HG03432 (cell line): ENCODE measurements at regions not wholly inside any gene's neighbourhood (a gene's known extent, or its start where the extent isn't known, plus 50 kb on each side); places are given as distances from the start of the nearest gene placed in this dataset.
"Not testable (repeated sequence)": the region's sequence is repeated elsewhere in the genome, so short reads cannot be mapped to it uniquely, and the experiment has no call there.

ENCODE experiments used
- ATAC-seq: cut with Tn5 transposase; IDR thresholded peaks from one replicate; pipeline ENCODE4 v1.9.1; 2021; ENCODE audit warnings: mild to moderate bottlenecking, moderate library complexity; ENCODE audit not compliant: unreplicated experiment

DNA sequence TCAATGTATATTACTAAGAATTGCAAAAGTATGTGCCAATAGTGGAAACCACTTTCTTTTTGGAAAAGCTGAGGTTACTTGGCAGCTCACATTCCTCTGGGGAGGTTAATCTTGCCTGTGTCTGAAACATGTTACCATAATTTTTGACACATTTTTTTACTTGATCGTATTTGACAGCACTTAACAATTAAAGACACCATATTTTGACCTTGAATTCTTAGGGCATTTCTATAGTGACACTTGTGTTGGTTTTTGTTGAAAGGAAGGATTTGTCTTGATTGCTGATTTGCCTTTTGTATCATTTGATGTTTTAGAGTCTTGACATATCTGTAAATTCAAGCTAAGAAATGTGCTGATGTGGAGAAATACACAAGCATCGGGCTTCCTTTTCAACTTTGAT lies 2135.5 kb downstream of the PCDH7 start:
- no peak for ATAC-seq

DNA sequence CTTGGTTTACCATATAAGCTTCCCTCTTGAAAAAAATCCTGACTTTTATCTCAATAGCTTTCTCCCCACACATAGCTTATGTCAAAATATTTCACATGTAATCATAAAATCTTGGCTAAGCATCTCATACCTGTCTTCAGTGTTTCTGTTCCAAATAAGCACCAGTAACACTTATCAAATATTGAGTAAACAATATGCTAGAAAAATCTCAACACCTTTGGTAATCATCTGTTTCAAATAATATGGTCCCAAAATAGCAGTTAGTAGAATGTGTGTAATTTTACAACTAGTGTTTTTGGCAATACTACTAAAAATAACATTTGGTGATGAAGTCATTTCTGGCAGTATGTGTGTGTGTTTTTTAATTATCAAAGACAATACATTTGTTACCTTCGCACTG lies 2138.2 kb downstream of the PCDH7 start:
- ATAC-seq, result no peak

GRCh38 chr4:32858971-32859370 lies 2138.8 kb downstream of the PCDH7 start:
- no peak for ATAC-seq

DNA sequence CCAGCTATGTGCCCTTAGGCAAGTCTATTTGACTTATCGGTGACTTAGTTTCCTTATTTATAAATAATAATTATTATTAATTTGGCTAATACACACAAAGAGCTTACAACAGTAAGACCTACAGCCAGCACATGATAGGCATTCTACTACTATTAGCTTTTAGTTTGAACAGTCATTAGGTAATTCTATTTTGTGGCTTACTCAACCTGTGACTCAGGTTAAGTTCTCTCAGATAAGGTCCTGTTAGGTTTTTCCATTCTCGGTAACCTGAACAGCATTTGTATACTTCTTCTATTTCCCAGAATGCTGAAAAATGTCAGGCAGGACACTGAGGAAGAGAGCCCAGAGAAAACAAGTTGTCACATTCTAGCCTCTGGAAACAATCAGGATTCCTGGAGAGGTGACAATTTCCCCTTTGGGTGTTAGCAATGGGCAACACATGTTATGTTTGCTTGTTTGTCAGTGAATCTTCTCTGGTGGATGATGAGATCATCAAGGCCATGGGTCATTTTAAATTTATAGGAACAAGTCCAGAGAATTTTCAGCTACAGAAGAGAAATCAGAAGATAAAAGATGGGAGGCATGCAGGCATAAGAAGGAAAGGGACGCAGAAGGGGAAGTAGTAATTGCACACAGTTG lies 2144.7 kb downstream of the PCDH7 start:
- no peak for ATAC-seq

DNA sequence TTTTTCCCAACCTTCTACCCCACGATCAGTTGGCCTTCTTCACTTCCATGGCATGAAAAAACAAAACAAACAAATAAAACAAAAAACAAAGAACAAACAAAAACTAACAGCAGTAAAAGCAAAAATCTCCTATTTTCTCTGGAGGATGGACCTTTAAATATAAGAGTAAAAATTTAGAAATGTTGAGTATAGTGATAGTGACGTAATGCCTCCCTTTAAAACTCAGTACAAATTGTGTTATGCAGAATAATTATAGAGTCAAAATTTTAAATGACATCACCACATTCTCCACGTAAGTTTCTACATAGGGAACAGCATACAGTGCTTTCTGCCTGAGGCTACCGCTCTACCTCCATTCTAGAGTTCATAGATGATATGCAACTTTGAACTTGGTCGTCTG lies 2156.4 kb downstream of the PCDH7 start:
- ATAC-seq, result no peak

- no peak for ATAC-seq
Measured at GRCh38 chr4:32879913-32880312, 2159.7 kb downstream of the PCDH7 start.

- ATAC-seq, result no peak
Measured at GRCh38 chr4:32884198-32884597, 2164.0 kb downstream of the PCDH7 start.

- no peak for ATAC-seq
Measured at GRCh38 chr4:32890398-32890797, 2170.2 kb downstream of the PCDH7 start.

GRCh38 chr4:32909053-32909452 lies 2188.9 kb downstream of the PCDH7 start:
- ATAC-seq, result no peak

DNA sequence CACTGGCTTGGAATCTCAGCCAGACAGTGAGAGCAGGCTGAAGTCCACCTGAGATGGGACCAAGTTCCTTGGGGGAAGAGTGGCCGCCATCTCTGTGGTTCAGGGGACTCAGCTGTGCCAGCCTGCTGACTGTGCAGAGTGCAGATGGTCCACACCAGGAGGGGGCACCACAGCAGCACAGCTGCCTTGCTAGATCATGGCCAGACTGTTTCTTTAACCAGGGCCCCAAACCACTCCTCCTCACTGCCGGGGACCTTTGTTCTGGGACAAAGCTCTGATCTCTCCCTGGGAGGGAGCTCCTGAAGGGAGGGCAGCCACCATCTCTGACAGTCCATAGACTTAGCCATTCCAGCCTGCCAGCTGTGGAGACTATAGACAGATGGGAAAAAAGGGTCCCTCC lies 2189.6 kb downstream of the PCDH7 start:
- no peak for ATAC-seq

DNA sequence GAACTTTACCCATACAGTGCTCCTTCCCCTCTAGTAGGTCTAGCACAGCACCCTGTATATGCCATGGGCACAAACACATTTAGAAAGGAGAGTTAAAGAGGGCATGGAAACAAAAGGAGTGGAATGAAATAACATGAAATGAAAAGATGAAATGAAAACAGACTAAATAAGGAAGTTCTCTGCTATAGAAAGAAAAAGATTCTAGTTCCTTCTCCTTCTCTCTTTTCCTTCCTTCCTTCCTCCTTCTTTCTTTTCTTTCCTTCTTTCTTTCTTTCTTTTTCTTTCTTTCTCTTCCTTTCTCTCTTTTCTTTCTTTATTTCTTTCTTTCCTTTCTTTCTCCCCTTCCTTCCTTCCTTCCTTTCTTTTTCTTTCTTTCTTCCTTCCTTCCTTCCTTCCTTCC lies 2197.4 kb downstream of the PCDH7 start:
- ATAC-seq, result no peak

GRCh38 chr4:32929796-32930699 lies 2209.9 kb downstream of the PCDH7 start:
- ATAC-seq, result no peak

- ATAC-seq, result no peak
Measured at GRCh38 chr4:32930700-32931099, 2210.5 kb downstream of the PCDH7 start.

- no peak for ATAC-seq
Measured at GRCh38 chr4:32931475-32931874, 2211.3 kb downstream of the PCDH7 start.

GRCh38 chr4:32932156-32932555 lies 2212.0 kb downstream of the PCDH7 start:
- ATAC-seq, result no peak

- not testable (repeated sequence) for ATAC-seq
Measured at GRCh38 chr4:32939222-32939621, 2219.1 kb downstream of the PCDH7 start.

DNA sequence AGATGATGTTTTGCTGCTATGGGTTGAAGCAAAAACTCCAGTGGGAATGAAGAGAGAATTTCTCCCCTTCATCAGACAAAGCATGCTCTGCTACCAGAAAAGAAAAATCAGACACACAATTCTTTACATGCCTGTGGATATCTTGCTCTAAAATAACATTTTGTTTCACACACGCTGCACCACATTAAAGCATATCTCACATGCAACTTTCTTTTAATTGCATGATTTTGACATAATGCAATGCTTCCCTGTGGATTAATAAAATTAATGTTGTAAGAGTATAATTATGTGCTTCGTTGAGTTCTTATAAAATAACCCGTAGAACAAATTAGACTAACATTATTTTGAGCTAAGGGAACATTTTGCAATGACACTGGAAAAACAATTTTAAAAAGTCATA lies 2230.7 kb downstream of the PCDH7 start:
- ATAC-seq, result no peak

DNA sequence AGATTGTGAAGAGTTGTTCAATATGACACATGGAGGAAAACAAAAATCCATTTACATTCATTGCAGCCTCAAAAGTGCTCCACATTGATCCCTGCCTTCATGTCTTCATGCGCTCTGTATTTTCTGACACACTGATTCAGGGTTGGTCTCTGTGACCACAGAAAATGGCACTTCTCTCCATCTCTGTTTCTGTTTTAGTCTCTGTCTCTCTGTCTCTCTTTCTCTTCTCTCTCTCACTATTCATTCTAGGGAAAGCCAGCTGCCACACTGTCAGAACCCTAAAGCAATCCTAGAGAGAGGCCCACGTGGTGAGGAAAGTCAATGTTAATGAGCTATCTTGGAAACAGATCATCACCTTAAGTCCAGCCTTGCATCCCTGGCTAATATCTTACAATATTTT lies 2238.4 kb downstream of the PCDH7 start:
- no peak for ATAC-seq

- ATAC-seq, result no peak
Measured at GRCh38 chr4:32962100-32962499, 2241.9 kb downstream of the PCDH7 start.

DNA sequence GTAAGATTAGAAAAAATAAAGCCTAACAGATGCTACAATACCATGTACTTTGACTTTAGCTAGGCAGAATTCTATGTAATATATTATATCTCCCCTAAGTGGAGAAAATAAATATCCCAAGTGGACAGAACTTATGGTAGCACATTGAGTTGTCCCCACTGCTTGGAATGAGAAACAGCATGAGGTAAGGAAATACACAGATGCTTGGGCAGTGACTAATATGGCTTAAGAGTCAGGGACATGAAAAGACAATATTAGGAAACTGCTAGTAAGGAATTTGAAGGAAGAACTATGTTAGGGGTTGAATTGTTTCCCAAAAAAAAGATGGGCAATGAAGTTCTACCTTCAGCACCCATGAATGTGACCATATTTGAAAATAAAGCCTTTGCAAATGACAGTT lies 2265.1 kb downstream of the PCDH7 start:
- no peak for ATAC-seq

GRCh38 chr4:32986236-32986635 lies 2266.1 kb downstream of the PCDH7 start:
- ATAC-seq, result no peak

- ATAC-seq, result no peak
Measured at GRCh38 chr4:32987111-32987510, 2266.9 kb downstream of the PCDH7 start.
